ENCODE measurements at regions not wholly inside any gene's neighbourhood (a gene's known extent, or its start where the extent isn't known, plus 50 kb on each side); places are given as distances from the start of the nearest gene placed in this dataset.

DNA sequence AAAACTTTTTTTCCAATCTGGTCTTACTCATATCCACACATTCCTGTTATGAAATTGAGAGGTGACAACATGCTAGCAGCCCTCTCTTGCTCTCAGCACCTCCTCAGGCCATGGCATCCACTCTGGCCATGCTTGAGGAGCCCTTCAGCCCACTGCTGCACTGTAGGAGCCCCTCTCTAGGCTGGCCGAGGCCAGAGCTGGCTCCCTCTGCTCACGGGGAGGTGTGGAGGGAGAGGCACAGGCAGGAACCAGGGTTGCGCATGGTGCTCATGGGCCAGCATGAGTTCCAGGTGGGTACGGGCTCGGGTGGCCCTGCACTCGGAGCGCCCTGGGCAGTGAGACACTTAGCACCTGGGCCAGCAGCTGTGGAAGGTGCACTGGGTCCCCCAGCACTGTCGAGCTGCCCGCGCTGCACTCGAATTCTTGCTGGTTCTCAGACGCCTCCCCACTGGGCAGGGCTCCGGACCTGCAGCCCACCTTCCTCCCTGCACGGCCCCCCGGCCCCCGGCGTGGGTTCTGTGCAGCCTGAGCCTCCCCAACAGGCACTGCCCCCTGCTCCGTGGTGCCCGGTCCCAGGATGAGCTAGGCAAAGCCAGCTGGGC lies 1669.6 kb upstream of the CELF4 start:
- Histone ChIP-seq H3K79me2 (ENCODE audit: control insufficient read depth, insufficient read depth, low read length) (no peaks in the 10 kb centered on the region), H3K4me2 (ENCODE audit: insufficient read depth, low read length) (no peak overlapping the region), H3K9me1 (replicated peaks; ENCODE audit: control insufficient read depth, extremely low read depth, insufficient read depth, low read length) (no peaks in the 10 kb centered on the region), H3K4me3 (replicated peaks in 1 of 3; ENCODE audit: insufficient read depth in 1 of 3, low read depth in 1 of 3, low read length in 3 of 3) (no peak overlapping the region), H4K20me1 (replicated peaks; ENCODE audit: control insufficient read depth, extremely low read depth, insufficient read depth, low read length) (no peaks in the 10 kb centered on the region), H3K27me3 (ENCODE audit: control insufficient read depth in 2 of 2, insufficient read depth in 2 of 2, low read length in 2 of 2) (no peaks in the 10 kb centered on the region), H3K9ac (replicated peaks; ENCODE audit: extremely low read depth, insufficient read depth, low read length) (no peak overlapping the region), H3K27ac (ENCODE audit: insufficient read depth, low read depth, low read length) (no peak overlapping the region), H3K36me3 (ENCODE audit: control insufficient read depth in 2 of 2, extremely low read depth in 1 of 2, insufficient read depth in 2 of 2, low read length in 2 of 2) (no peaks in the 10 kb centered on the region), H3K4me1 (ENCODE audit: control insufficient read depth, extremely low read depth, insufficient read depth, low read length) (no peaks in the 10 kb centered on the region), H2AFZ (ENCODE audit: low read depth, low read length) (no peak overlapping the region), H3K9me3 (replicated peaks; ENCODE audit: control insufficient read depth, insufficient read depth, low read length) (no peaks in the 10 kb centered on the region)
- POLR2A ChIA-PET = no interaction called here
- intact Hi-C loops (cut with micrococcal nuclease) (no loop called here), dilution Hi-C loops (cut with MboI; ENCODE audit: extremely low pct_ligation_motif_present, low sequenced_read_pairs) (no loop called here)
- no TSS peak for BruUV-seq (replicated peaks)
- FAIRE-seq (no peak), DNase-seq (ENCODE audit: low read depth, low spot score) (no peak)
- no peak for TF ChIP-seq FOS (IDR thresholded peaks at IDR 0.05; ENCODE audit: borderline replicate concordance, insufficient read depth, low read length)
- no peak for TF ChIP-seq CTCF (IDR thresholded peaks at IDR 0.05; ENCODE audit: extremely low read depth in 1 of 2, insufficient read depth in 1 of 2, low read depth in 1 of 2, low read length in 2 of 2)
- TF ChIP-seq POLR2AphosphoS5 (IDR thresholded peaks at IDR 0.05; ENCODE audit: insufficient read depth, low read depth, low read length) = no peak
- no peak for TF ChIP-seq MAX (IDR thresholded peaks at IDR 0.05; ENCODE audit: insufficient read depth, insufficient read length)
- TF ChIP-seq JUN (IDR thresholded peaks at IDR 0.05; ENCODE audit: borderline replicate concordance, insufficient read depth, insufficient read length, low read depth) = no peak
- no peak for TF ChIP-seq EZH2 (IDR thresholded peaks at IDR 0.05; ENCODE audit: borderline replicate concordance, low read depth, low read length, severe bottlenecking)
- no peak for TF ChIP-seq POLR2A (IDR thresholded peaks at IDR 0.05; ENCODE audit: low read depth, low read length)
- no peak for TF ChIP-seq MYC (IDR thresholded peaks at IDR 0.05; ENCODE audit: low read depth, low read length)
- TF ChIP-seq GATA2 (IDR thresholded peaks at IDR 0.05; ENCODE audit: insufficient read depth, insufficient read length, low read depth, low read length) = no peak
- CTCF ChIA-PET = no interaction called here

Measured in endothelial cell of umbilical vein (primary cell).